DOHH2 (cell line): ENCODE measurements at regions not wholly inside any gene's neighbourhood (a gene's known extent, or its start where the extent isn't known, plus 50 kb on each side); places are given as distances from the start of the nearest gene placed in this dataset.

Experiments used
- CTCF ChIP-seq: fragments of 200-600 bp; sonication (generic); IDR thresholded peaks from one replicate; pipeline ENCODE4 v1.5.1; 2014; ENCODE audit warnings: antibody characterized with exemption, mild to moderate bottlenecking, low read depth, low read length; ENCODE audit not compliant: poor library complexity, severe bottlenecking
- EZH2phosphoT487 ChIP-seq: fragments of 200-600 bp; sonication (generic); IDR thresholded peaks from 2 replicates; pipeline ENCODE4 v1.6.1; 2017; ENCODE audit warnings: borderline replicate concordance, mild to moderate bottlenecking, antibody characterized with exemption, low read length, moderate library complexity, mixed read lengths

GRCh38 chr7:34315032-34315431, 343.0 kb upstream of the NPSR1 start:
- TF ChIP-seq CTCF (no peak), EZH2phosphoT487 (no peak)
